Prostate gland (tissue), 2 donors: ENCODE measurements at regions not wholly inside any gene's neighbourhood (a gene's known extent, or its start where the extent isn't known, plus 50 kb on each side); places are given as distances from the start of the nearest gene placed in this dataset.

Experiments used
- DNase-seq: peaks from one replicate; pipeline ENCODE4 v3.0.0-alpha.2; 2019; ENCODE audit warnings: low spot score
- H3K27ac ChIP-seq, 2 donors: fragments of 200-600 bp; sonication (generic); 2 replicates each; pipeline ENCODE4 v1.5.1; 2017 to 2019
- H3K27me3 ChIP-seq: fragments of 200-600 bp; sonication (generic); replicated peaks from 2 replicates; pipeline ENCODE4 v1.5.1; 2019; ENCODE audit not compliant: insufficient read depth
- H3K36me3 ChIP-seq, 2 donors: fragments of 200-600 bp; sonication (generic); 1 replicate in 1 of 2; 2 replicates in 1 of 2; pipeline versions ENCODE4 v1.5.1 to v1.8.1; 2017 to 2019
- H3K4me1 ChIP-seq: fragments of 200-600 bp; sonication (generic); replicated peaks from 2 replicates; pipeline ENCODE4 v1.5.1; 2019
- H3K4me3 ChIP-seq, 2 donors: fragments of 200-600 bp; sonication (generic); 2 replicates each; pipeline ENCODE4 v1.5.1; 2017 to 2019
- H3K9me3 ChIP-seq: fragments of 200-600 bp; sonication (generic); 2 replicates; pipeline ENCODE4 v1.5.1; 2017
- CTCF ChIP-seq, 4 experiments: fragments of 200-600 bp in 2 of 4; fragments of 450-650 bp in 2 of 4; sonication (generic) in 2 of 4; IDR thresholded peaks; 1 replicate in 3 of 4; 2 replicates in 1 of 4; pipeline ENCODE4 v1.5.1; 2016 to 2019; ENCODE audit warnings: antibody characterized with exemption in 4 of 4, mild to moderate bottlenecking in 2 of 4, moderate library complexity in 2 of 4
- POLR2A ChIP-seq: fragments of 450-650 bp; IDR thresholded peaks from one replicate; pipeline ENCODE4 v1.6.1; 2016; ENCODE audit warnings: antibody characterized with exemption, mild to moderate bottlenecking
- POLR2AphosphoS5 ChIP-seq: sonication (generic); formaldehyde crosslinking; IDR thresholded peaks from one replicate; pipeline ENCODE4 v1.6.1; 2017; ENCODE audit warnings: antibody characterized with exemption
- WGBS: methylation state at CpG from one replicate; pipeline ENCODE4 v1.1.5; 2018; 5-methylcytosine and 5-hydroxymethylcytosine counted together
- intact Hi-C: fragments of 100-400 bp; cut with DNase I; formaldehyde crosslinking; loops from one replicate; pipeline ENCODE4 v1.14.2; 2022

DNA sequence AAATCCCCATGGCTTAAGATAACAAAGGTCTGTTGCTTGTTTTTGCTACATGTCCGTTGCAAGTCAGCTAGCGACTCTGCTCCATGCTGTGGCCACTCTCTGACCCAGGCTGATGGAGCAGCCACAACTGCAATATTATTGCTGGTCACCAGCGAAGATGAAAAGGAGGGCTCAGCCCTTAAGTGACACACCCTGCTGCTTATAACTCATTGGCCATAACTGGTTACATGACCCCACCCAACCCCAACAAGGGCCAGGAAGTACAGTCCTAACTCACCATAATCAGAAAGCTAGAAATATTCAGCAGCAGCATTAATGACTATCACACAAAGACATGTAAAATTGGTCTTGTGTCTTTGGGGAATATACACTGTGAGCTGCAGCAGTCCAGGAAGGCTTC lies 224.3 kb downstream of the SOX9 start:
- Histone ChIP-seq H3K4me3 (no peak overlapping the region), H3K27ac (no peak overlapping the region), H3K36me3 (no peaks in the 10 kb centered on the region), H3K9me3 (no peaks in the 10 kb centered on the region), H3K4me1 (peaks cover 5% of the 10 kb centered on the region), H3K27me3 (no peaks in the 10 kb centered on the region)
- WGBS: 95% methylated on average over 3 of the region's 3 CpGs
- intact Hi-C loops: no loop called here
- TF ChIP-seq POLR2AphosphoS5 (no peak), POLR2A (no peak)
- no peak for DNase-seq

DNA sequence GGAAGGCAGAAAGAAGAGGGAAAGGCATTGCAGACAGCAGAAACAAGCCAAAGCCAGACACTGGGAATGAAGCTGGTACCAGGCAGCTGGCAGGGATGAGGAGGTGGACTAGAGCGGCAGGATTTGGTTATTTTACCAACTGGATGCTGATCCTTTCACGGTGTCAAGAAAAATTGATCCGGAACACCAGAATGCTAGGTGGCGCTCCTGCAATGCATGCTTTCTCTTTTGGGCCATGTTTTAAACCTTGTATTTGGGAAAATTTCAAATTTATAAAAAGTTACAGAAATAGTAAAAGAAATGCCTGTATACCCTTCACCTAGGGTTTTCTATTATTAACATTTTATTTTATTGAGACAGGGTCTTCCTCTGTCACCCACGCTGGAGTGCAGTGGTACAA lies 224.7 kb downstream of the SOX9 start:
- Histone ChIP-seq H3K27me3 (no peaks in the 10 kb centered on the region), H3K4me3 (no peak overlapping the region), H3K27ac (no peak overlapping the region), H3K9me3 (no peaks in the 10 kb centered on the region), H3K4me1 (peaks cover 5% of the 10 kb centered on the region), H3K36me3 (no peaks in the 10 kb centered on the region)
- WGBS: 93% methylated on average over 5 of the region's 5 CpGs
- DNase-seq: no peak
- TF ChIP-seq CTCF (IDR thresholded peaks at IDR 0.05) (no peak), POLR2A (no peak), POLR2AphosphoS5 (no peak)
- intact Hi-C loops: no loop called here

- Histone ChIP-seq H3K4me1 (peaks cover 5% of the 10 kb centered on the region), H3K27me3 (no peaks in the 10 kb centered on the region)
- WGBS: 46% methylated on average over 5 of the region's 5 CpGs
These were observed 225.5 kb downstream of the SOX9 start for GRCh38 chr17:72346306-72346705.

GRCh38 chr17:72349011-72349410 lies 228.2 kb downstream of the SOX9 start:
- intact Hi-C loops: no loop called here
- Histone ChIP-seq H3K27me3 (no peaks in the 10 kb centered on the region), H3K9me3 (no peaks in the 10 kb centered on the region), H3K4me1 (peaks cover 10% of the 10 kb centered on the region), H3K36me3 (no peaks in the 10 kb centered on the region), H3K27ac (no peak overlapping the region), H3K4me3 (no peak overlapping the region)
- DNase-seq: no peak
- no peak for TF ChIP-seq POLR2AphosphoS5
- no peak for TF ChIP-seq CTCF (IDR thresholded peaks at IDR 0.05)
- no peak for TF ChIP-seq POLR2A
- WGBS: 67% methylated on average over 4 of the region's 4 CpGs

More at GRCh38 chr17:72346306-72346705, 225.5 kb downstream of the SOX9 start:
- no peak overlapping the region for H3K27ac ChIP-seq
- no peaks in the 10 kb centered on the region for H3K36me3 ChIP-seq
- DNase-seq: no peak
- intact Hi-C loops: no loop called here
- no peak overlapping the region for H3K4me3 ChIP-seq
- TF ChIP-seq POLR2AphosphoS5 (no peak), POLR2A (no peak), CTCF (IDR thresholded peaks at IDR 0.05) (no peak)
- H3K9me3 ChIP-seq: no peaks in the 10 kb centered on the region

- intact Hi-C loops: no loop called here
- DNase-seq: peak; percentile 84
- H3K4me3 ChIP-seq: no peak overlapping the region
- no peaks in the 10 kb centered on the region for H3K9me3 ChIP-seq
- peak; percentile 95 for TF ChIP-seq POLR2AphosphoS5
- peak in 1 of 4 experiments; percentile 8 for TF ChIP-seq CTCF (IDR thresholded peaks at IDR 0.05)
- no peak for TF ChIP-seq POLR2A
- 21% methylated on average over 13 of the region's 13 CpGs for WGBS
- H3K4me1 ChIP-seq: peaks cover 13% of the 10 kb centered on the region
- H3K27me3 ChIP-seq: no peaks in the 10 kb centered on the region
- H3K36me3 ChIP-seq: no peaks in the 10 kb centered on the region
- H3K27ac ChIP-seq: peak overlapping the region in 1 of 2 donors; percentile 1
These were observed 228.7 kb downstream of the SOX9 start for GRCh38 chr17:72349491-72349995.
